Cardiac fibroblast (primary cell): ENCODE measurements at regions not wholly inside any gene's neighbourhood (a gene's known extent, or its start where the extent isn't known, plus 50 kb on each side); places are given as distances from the start of the nearest gene placed in this dataset.

Experiments
- DNase-seq, 2 donors: peaks; one replicate each; pipeline versions ENCODE4 v3.0.0 to v3.0.0-alpha.2; 2010; ENCODE audit warnings: low read depth in 2 of 2
- H3K4me3 ChIP-seq, 2 donors: replicated peaks in 1 of 2; 1 replicate in 1 of 2; 2 replicates in 1 of 2; pipeline ENCODE4 v1.5.1; 2011; ENCODE audit warnings: low read depth in 2 of 2, low read length in 2 of 2, mild to moderate bottlenecking in 2 of 2, moderate library complexity in 1 of 2
- CTCF ChIP-seq: IDR thresholded peaks from one replicate; pipeline ENCODE4 v1.5.1; 2011; ENCODE audit warnings: low read depth, mild to moderate bottlenecking, low read length, inconsistent platforms

- no peak for TF ChIP-seq CTCF
- no peak for DNase-seq
- H3K4me3 ChIP-seq = no peak overlapping the region
Measured at GRCh38 chr12:66884091-66884490, 205.2 kb upstream of the GRIP1 start.

GRCh38 chr12:66885115-66885875 is 206.4 kb upstream of the GRIP1 start:
- no peak overlapping the region for H3K4me3 ChIP-seq
- DNase-seq = no peak
- no peak for TF ChIP-seq CTCF

GRCh38 chr12:66896797-66897196 is 217.9 kb upstream of the GRIP1 start:
- no peak for TF ChIP-seq CTCF
- DNase-seq = no peak
- no peak overlapping the region for H3K4me3 ChIP-seq

- TF ChIP-seq CTCF = no peak
- no peak for DNase-seq
- H3K4me3 ChIP-seq = no peak overlapping the region
Measured at GRCh38 chr12:66898700-66899469, 220.0 kb upstream of the GRIP1 start.

GRCh38 chr12:66899588-66899987 is 220.7 kb upstream of the GRIP1 start:
- TF ChIP-seq CTCF = no peak
- no peak for DNase-seq
- H3K4me3 ChIP-seq = no peak overlapping the region

- no peak overlapping the region for H3K4me3 ChIP-seq
- DNase-seq = no peak
- no peak for TF ChIP-seq CTCF
Measured at GRCh38 chr12:66900616-66901015, 221.7 kb upstream of the GRIP1 start.
